Endothelial cell of umbilical vein (primary cell): ENCODE measurements at regions not wholly inside any gene's neighbourhood (a gene's known extent, or its start where the extent isn't known, plus 50 kb on each side); places are given as distances from the start of the nearest gene placed in this dataset.

Experiments used
- BruUV-seq: library from RNA; stranded (reverse); fragments of 400-500 nt; replicated peaks from 2 replicates; lab custom pipeline; 2021; lab: Mats Ljungman, UMichigan
- CTCF ChIA-PET: fragments of 300-600, 350-600 bp; sonication (Branson Sonifier 250); formaldehyde crosslinking; loops from one replicate; lab custom pipeline; 2021; ENCODE audit warnings: antibody characterized with exemption, inconsistent platforms; lab: Charles Lee
- POLR2A ChIA-PET: fragments of 300-600, 350-600 bp; sonication (Branson Sonifier 250); formaldehyde crosslinking; loops from one replicate; lab custom pipeline; 2021; ENCODE audit warnings: antibody characterized with exemption, inconsistent platforms; lab: Charles Lee
- DNase-seq: peaks from one replicate; pipeline ENCODE4 v3.0.0-alpha.2; 2011; ENCODE audit warnings: low read depth, low spot score
- FAIRE-seq: peaks from 2 replicates; lab custom pipeline; 2011; peaks lifted over from hg19 to GRCh38; lab: Jason Lieb, UNC
- H2AFZ ChIP-seq: 2 replicates; pipeline ENCODE4 v1.6.0; 2012; ENCODE audit warnings: low read depth, low read length, control low read depth, inconsistent platforms
- H3K27ac ChIP-seq: 2 replicates; pipeline ENCODE4 v1.5.1; 2011; ENCODE audit warnings: low read depth, mild to moderate bottlenecking, control low read depth, low read length, moderate library complexity; ENCODE audit not compliant: insufficient read depth
- H3K27me3 ChIP-seq, 2 experiments: 2 replicates each; pipeline versions ENCODE4 v1.6.0 to v1.6.1; 2011; ENCODE audit warnings: low read length in 2 of 2, mixed read lengths in 1 of 2; ENCODE audit not compliant: control insufficient read depth in 2 of 2, insufficient read depth in 2 of 2
- H3K36me3 ChIP-seq, 2 experiments: 2 replicates in 1 of 2; 3 replicates in 1 of 2; pipeline ENCODE4 v1.5.1; 2011; ENCODE audit warnings: low read length in 2 of 2, mild to moderate bottlenecking in 1 of 2, moderate library complexity in 1 of 2; ENCODE audit not compliant: control insufficient read depth in 2 of 2, insufficient read depth in 2 of 2; ENCODE audit errors: extremely low read depth in 1 of 2
- H3K4me1 ChIP-seq: 3 replicates; pipeline ENCODE4 v1.5.1; 2011; ENCODE audit warnings: mild to moderate bottlenecking, low read length; ENCODE audit not compliant: control insufficient read depth, insufficient read depth; ENCODE audit errors: extremely low read depth
- H3K4me2 ChIP-seq: 2 replicates; pipeline ENCODE4 v1.6.1; 2011; ENCODE audit warnings: low read length, control low read depth, mixed read lengths; ENCODE audit not compliant: insufficient read depth
- H3K4me3 ChIP-seq, 3 experiments: fragments of 200-600 bp in 1 of 3; sonication (generic), shearing (Covaris generic) in 1 of 3; replicated peaks in 1 of 3; 2 replicates each; pipeline ENCODE4 v1.5.1; 2011 to 2016; ENCODE audit warnings: control low read depth in 3 of 3, low read length in 3 of 3, mild to moderate bottlenecking in 2 of 3, inconsistent platforms in 1 of 3, low read depth in 1 of 3, moderate library complexity in 1 of 3; ENCODE audit not compliant: insufficient read depth in 1 of 3
- H3K79me2 ChIP-seq: 2 replicates; pipeline ENCODE4 v1.6.0; 2012; ENCODE audit warnings: low read length, inconsistent platforms; ENCODE audit not compliant: control insufficient read depth, insufficient read depth
- H3K9ac ChIP-seq: replicated peaks from 2 replicates; pipeline ENCODE3; 2011; ENCODE audit warnings: low read length, control low read depth; ENCODE audit not compliant: insufficient read depth; ENCODE audit errors: extremely low read depth
- H3K9me1 ChIP-seq: replicated peaks from 3 replicates; pipeline ENCODE4 v1.6.0; 2011; ENCODE audit warnings: mild to moderate bottlenecking, low read length; ENCODE audit not compliant: control insufficient read depth, insufficient read depth; ENCODE audit errors: extremely low read depth
- H3K9me3 ChIP-seq: replicated peaks from 2 replicates; pipeline ENCODE4 v1.5.1; 2012; ENCODE audit warnings: low read length, inconsistent platforms; ENCODE audit not compliant: control insufficient read depth, insufficient read depth
- H4K20me1 ChIP-seq: replicated peaks from 2 replicates; pipeline ENCODE3; 2011; ENCODE audit warnings: mild to moderate bottlenecking, low read length; ENCODE audit not compliant: control insufficient read depth, insufficient read depth; ENCODE audit errors: extremely low read depth
- EZH2 ChIP-seq: IDR thresholded peaks from 2 replicates; pipeline ENCODE4 v1.6.1; 2012; ENCODE audit warnings: borderline replicate concordance, low read depth, mild to moderate bottlenecking, moderate library complexity, low read length, inconsistent platforms; ENCODE audit not compliant: severe bottlenecking
- FOS ChIP-seq: IDR thresholded peaks from 2 replicates; pipeline ENCODE4 v1.6.1; 2011; ENCODE audit warnings: mild to moderate bottlenecking, low read length, moderate library complexity, borderline replicate concordance; ENCODE audit not compliant: insufficient read depth
- GATA2 ChIP-seq: IDR thresholded peaks from 2 replicates; pipeline ENCODE4 v1.7.0; 2011; ENCODE audit warnings: low read depth, mild to moderate bottlenecking, moderate library complexity, mixed read lengths, low read length; ENCODE audit not compliant: insufficient read length, insufficient read depth
- JUN ChIP-seq: IDR thresholded peaks from 2 replicates; pipeline ENCODE4 v1.6.1; 2011; ENCODE audit warnings: borderline replicate concordance, low read depth; ENCODE audit not compliant: insufficient read length, insufficient read depth
- POLR2AphosphoS5 ChIP-seq: IDR thresholded peaks from 2 replicates; pipeline ENCODE4 v1.6.1; 2012; ENCODE audit warnings: low read depth, mild to moderate bottlenecking, control low read depth, low read length, moderate library complexity; ENCODE audit not compliant: insufficient read depth
- dilution Hi-C: fragments of 300-500 bp; cut with MboI; formaldehyde crosslinking; loops from one replicate; pipeline ENCODE4 v1.15.0; 2019; ENCODE audit warnings: low sequenced_read_pairs; ENCODE audit not compliant: extremely low pct_ligation_motif_present
- intact Hi-C: fragments of 100-400 bp; cut with micrococcal nuclease; formaldehyde crosslinking; loops from one replicate; pipeline ENCODE4 v1.10.0; 2022
- TF ChIP-seq, protein P1 (sequence below), 2 donors: IDR thresholded peaks; 1 replicate in 1 of 2; 2 replicates in 1 of 2; pipeline ENCODE4 v1.5.1; 2011; ENCODE audit warnings: low read length in 2 of 2, mild to moderate bottlenecking in 2 of 2, moderate library complexity in 2 of 2, control low read depth in 1 of 2, inconsistent platforms in 1 of 2, low read depth in 1 of 2; ENCODE audit not compliant: insufficient read depth in 1 of 2; ENCODE audit errors: extremely low read depth in 1 of 2

DNA sequence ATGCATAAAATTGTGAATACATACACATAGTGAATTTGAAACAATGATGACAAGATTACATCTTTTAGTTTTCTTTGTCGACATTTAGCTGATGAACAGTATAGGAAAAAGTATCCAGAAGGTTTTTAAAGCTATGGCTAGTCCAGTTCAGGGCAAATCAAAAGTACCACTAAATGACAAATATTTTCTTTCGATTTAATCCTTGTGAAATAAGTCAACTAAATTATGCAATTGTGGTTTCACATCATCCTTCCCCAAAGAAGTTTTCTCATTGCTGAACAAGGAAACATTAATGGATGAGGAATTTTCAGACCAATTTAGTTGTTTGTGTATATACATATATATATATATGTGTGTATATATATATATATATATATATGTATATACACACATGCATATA lies 774.0 kb downstream of the DNAJB9 start:
- Histone ChIP-seq H3K4me1 (no peaks in the 10 kb centered on the region), H3K27me3 (no peaks in the 10 kb centered on the region), H3K36me3 (no peaks in the 10 kb centered on the region), H3K27ac (no peak overlapping the region), H3K9ac (no peak overlapping the region), H3K9me3 (no peaks in the 10 kb centered on the region), H3K79me2 (no peaks in the 10 kb centered on the region), H3K9me1 (no peaks in the 10 kb centered on the region), H3K4me2 (no peak overlapping the region), H4K20me1 (no peaks in the 10 kb centered on the region), H2AFZ (no peak overlapping the region), H3K4me3 (no peak overlapping the region)
- dilution Hi-C loops (no loop called here), intact Hi-C loops (no loop called here)
- ChIA-PET CTCF (interaction anchor here (1.0 kb wide), 1 partner anchor 9 kb away, joined by 3 read pairs; no protein-coding TSS in a partner anchor), POLR2A (no interaction called here)
- DNase-seq (no peak), FAIRE-seq (no peak)
- TF ChIP-seq FOS, result no peak
- TF ChIP-seq POLR2AphosphoS5, result no peak
- no peak for TF ChIP-seq GATA2
- no peak for TF ChIP-seq JUN
- no peak for TF ChIP-seq EZH2
- TF ChIP-seq, protein P1, sequence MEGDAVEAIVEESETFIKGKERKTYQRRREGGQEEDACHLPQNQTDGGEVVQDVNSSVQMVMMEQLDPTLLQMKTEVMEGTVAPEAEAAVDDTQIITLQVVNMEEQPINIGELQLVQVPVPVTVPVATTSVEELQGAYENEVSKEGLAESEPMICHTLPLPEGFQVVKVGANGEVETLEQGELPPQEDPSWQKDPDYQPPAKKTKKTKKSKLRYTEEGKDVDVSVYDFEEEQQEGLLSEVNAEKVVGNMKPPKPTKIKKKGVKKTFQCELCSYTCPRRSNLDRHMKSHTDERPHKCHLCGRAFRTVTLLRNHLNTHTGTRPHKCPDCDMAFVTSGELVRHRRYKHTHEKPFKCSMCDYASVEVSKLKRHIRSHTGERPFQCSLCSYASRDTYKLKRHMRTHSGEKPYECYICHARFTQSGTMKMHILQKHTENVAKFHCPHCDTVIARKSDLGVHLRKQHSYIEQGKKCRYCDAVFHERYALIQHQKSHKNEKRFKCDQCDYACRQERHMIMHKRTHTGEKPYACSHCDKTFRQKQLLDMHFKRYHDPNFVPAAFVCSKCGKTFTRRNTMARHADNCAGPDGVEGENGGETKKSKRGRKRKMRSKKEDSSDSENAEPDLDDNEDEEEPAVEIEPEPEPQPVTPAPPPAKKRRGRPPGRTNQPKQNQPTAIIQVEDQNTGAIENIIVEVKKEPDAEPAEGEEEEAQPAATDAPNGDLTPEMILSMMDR (IDR thresholded peaks at IDR 0.05; ENCODE audit: extremely low read depth in 1 of 2, insufficient read depth in 1 of 2, low read depth in 1 of 2, low read length in 2 of 2), result no peak
- no TSS peak for BruUV-seq
